Fibroblast of upper back skin (primary cell): ENCODE measurements at regions not wholly inside any gene's neighbourhood (a gene's known extent, or its start where the extent isn't known, plus 50 kb on each side); places are given as distances from the start of the nearest gene placed in this dataset.
A peak's percentile ranks its signal among the peaks of the same experiment; 100 is the strongest.

ENCODE experiments used
- DNase-seq: peaks from one replicate; pipeline ENCODE4 v3.0.0-alpha.2; 2013

DNA sequence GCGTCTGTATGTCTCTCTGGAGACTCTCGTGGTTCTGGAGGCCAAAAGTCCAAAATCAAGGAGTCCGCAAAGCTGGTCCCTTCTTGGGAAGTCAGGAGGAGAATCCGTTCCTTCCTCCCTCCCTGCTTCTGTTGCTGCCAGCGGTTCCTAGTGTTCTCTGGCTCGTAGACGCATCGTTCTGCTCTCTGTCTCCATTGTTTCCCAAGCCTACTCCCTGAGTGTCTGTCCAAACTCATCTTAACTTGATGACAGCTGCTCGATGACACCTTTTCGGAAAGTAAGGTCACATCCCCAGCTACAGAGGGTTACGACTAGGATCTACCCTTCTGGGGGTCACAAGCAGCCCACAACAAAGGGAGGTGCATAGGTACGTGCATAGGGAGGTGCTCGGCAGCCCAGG is 80.7 kb upstream of the FOXF1 start:
- DNase-seq: no peak

DNA sequence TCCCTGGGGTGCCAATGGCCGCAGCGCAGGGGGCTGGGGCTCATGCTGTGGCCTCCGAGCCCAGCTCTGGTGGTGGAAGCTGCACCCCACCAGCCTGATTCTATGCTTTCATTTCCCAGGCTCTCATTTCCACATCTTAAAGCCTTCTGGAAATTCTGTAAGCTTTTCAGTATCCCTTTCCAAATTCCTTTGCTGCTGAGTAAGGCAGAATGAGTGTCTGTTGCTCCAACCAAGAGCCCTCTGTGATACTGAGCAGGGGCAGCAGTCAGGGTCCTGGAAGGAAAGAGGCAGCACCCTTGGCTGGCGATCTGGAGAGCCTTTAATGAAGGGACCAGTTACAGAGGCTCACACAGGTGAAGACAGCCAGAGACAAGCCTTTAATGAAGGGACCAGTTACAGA is 79.5 kb upstream of the FOXF1 start:
- DNase-seq: no peak

DNA sequence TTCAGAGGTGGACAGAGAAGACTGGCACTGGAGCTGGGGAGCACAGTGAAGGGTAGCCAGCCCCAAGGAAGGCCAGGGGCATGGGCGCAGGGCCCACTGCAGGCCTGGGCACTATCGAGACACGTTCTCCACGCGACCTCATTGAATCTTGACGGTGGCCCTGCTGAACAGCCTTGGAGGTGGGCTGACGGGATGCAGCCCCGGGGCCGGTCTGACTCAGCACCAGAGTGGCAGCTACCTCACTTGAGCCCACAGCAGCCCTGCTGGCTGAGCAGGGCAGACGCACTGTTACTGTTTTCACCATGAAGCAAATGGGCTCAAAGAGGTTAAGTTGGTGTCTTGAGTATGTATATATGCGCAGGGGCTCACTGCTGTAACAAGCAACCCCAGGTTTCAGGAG is 78.8 kb upstream of the FOXF1 start:
- no peak for DNase-seq

DNA sequence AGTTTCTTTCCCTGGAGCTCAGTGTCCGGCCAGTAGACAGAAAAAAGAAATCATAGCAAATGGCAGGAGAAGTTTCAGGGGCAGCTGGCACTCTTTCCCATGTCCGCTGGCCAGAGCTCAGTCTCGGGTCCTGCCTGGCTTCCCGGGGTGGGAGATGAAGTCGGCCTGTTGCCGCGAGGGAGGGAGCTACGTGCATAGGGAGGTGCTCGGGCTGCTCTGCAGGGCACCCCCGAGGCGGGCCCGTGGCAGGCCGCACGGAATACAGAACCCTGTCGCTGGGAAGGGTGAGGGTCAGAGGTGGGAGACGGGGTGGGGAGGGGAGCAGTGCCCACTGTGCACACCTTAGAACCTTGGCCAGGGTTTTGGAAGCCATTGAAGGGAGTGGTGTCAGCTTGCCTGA is 78.3 kb upstream of the FOXF1 start:
- no peak for DNase-seq

DNA sequence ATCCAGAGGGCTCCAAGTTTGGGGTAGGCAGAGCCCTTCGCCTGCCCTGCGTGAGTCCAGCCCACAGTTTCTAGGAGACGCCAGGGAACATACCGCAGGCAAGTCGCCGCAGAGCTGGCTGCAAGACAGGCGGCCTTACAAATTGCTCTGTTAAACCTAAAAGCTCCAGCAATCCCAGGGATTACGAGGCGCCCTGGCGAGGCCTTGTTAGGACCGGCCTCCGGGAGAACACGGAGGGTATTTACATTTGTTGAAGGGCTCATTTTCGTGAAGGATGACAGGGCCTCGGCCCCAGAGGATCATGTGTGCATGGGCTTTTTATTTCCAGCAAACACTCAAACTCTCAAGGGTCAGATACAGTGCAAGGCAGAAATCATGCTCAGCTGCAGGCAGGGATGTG is 77.6 kb upstream of the FOXF1 start:
- DNase-seq: no peak

DNA sequence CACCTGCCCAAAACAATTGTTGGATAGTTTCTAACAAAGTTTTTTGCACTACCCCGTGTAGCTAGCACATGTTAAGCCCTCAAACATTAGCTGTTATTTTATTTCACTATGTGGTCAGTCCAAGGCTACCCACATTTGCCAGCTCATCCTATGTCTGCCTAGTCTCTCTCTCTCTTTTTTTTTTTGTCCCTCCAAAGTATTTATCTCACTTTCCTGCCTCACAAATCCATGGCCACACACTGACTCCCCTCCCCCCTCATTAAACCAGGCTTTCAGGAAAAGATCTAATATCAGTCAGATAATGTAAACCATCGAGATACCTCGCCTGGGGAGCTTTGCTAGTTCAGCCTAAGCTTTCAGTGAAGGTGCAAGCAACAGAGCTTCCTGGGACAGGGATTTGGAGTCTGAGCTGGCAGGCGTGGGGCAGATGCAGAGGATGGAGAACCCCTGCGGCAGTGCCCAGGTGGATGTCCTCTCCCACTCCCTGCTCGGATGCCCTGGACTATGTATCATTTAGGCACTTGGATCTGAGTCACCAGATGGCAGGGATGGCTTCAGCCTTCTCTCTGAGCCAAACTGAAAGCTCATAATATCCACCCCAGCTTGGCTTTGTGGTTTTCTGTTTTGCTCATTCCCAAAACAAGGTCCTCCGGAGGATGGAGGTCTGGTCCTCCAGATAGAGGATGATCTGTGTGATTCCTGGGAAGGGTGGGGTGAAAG is 73.7 kb upstream of the FOXF1 start:
- DNase-seq: no peak

DNA sequence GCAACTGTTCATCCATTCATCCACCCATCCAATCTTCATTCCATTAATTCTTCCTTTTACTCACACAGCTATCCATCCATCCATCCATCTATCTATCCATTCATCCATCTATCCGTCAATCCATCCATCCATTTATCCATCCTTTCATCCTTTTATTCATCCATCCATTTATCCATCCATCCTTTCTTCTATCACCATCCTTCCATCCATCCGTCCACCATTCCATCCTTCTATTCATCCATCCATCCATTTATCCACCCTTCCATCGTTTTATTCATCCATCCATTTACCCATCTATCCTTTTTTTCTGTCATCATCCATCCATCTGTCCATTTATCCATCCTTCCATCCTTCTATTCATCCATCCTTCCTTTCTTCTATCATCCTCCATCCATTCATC is 73.0 kb upstream of the FOXF1 start:
- DNase-seq: no peak

DNA sequence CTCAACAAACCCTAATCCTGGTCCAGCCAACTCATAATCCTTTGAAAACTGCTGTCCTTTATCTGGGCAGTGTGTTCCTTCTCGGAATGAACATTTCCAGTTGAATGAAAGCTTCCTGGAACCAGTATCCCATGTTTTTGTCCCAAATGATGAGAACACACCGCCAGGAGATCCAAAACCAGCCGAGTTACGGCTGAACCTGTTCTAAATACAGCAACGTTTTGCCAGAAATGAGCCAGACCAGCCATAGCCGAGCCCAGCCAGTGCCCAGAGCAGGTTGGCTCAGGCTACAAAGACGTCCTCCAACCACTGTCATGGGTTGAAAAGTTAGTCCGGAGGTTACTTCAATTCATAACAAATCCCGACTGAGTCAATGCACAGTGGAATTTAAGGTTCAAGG is 67.6 kb upstream of the FOXF1 start:
- no peak for DNase-seq

DNA sequence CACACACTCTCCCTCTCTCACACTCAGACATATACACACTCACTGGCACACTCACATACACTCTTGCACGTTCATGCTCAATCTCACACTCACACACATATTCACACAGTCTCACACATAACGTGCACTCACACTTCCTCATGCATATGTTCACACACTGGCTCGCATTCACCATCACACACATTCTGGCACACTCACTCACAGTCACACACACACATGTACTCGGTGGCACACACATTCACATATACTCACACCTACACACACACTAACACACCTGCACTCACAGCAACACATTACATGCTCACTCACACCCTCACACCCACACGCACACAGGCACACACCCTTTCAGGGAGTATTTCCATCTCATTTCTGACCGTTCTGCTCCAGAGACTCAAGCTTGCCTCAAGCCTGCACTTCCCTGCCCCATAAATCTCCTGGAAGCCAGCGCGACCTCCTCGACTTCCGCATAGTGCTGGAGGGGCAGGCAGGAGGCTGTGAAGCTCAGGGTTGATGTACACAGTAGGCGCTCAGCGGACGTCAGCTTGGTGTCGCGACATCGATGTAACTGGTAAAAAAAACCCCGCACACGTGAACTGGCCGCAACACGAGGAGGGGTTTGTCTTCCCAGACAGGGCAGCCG is 66.7 kb upstream of the FOXF1 start:
- no peak for DNase-seq

DNA sequence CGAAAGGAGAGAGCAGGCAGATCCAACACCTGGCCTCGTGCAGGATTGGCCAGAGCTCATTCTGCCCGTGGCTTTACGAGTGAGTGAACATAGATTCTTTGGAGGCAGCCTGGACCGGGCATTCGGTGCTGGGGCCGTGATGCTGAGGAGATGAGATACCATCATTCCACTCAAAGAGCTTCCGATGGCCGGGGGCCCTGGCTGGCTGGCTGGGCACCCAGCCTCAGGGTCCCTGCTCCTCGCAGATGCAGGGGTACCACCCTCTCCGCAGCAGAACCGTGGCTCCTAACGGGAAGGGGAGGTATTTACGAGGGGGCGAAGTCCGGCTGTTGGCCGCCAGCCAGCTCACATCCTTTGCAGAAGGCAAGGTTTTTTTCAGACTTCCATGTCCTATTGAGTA is 66.1 kb upstream of the FOXF1 start:
- DNase-seq: no peak

DNA sequence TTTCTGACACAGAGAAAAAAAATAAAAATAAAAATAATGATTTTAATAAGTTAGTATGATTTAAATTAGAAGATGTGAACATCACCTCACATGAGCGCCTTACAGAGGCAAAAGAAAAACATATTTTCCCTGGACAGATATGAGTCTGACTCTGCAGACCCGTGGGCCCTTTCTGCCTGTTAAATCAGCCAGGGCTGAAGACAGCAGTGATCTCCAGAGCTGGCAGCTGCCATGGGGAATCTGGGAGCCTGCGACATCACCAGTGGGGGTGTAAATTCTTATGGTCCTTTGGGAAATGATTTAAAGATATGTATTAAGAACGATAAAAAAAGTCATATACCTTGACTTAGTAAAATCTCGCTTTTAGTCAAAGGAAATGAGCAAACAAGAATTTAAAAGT is 65.7 kb upstream of the FOXF1 start:
- no peak for DNase-seq

DNA sequence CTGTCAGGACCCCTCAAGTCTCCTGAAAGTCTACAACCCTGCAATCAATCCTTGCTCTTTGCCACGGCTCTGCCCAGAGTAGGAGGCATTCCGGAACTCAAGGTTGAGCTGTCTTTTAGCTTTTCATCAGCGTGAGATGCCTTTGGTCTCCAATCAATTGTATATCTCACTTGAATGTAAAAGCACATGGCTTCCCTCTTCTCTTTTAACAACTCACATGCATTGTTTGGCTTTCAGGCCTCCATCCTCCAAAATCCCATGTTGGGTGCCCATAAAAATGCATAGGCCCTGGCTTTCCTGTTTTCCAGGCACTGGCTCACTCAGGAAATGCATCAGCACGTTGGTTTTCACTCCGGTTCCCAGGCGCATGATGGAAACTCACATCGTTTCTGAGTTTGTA is 64.0 kb upstream of the FOXF1 start:
- no peak for DNase-seq

DNA sequence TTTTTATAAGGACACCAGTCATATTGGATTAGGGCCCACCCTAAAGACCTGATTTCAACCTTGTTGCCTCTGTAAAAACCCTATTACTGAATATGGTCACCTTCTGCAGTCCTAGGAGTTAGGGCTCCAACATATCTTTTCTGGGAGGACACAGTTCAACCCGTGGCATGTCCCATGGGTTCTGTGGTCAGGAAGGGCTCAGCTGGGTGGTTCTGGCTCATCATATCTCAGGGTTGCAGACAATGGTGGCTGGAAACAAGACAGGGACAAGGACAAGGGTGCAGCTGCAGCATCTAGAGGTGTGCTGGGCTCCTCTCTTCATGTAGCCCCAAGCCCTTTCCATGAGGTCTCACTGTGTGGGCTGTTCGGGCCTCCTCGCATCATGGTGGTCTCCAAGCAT is 63.1 kb upstream of the FOXF1 start:
- no peak for DNase-seq

DNA sequence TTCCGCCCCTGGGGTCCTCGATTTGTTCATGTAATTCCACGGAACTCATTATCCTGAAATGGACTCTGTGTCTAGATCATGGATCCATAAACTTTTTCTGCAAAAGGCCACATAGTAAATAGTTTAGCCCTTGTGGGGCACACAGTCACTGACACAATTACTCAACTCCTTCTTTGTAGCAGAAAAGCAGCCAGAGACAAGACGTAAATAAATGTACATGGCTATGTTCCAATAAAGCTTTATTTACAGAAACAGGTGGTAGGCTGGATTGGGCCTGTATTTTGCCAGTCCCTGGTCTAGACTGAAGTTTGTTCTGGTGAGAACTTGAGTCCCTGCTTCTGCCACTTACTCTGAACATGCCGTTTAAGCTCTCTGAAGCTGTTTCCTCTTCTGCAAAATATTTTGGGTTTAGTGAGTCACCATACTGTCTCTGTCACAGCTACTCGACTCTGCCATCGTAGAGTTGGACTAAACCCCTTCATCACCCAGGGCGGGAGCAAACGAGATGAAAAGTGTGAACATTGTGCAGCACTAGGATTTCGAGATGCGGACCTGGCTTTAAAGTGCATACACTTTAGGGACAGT is 61.9 kb upstream of the FOXF1 start:
- DNase-seq: no peak

DNA sequence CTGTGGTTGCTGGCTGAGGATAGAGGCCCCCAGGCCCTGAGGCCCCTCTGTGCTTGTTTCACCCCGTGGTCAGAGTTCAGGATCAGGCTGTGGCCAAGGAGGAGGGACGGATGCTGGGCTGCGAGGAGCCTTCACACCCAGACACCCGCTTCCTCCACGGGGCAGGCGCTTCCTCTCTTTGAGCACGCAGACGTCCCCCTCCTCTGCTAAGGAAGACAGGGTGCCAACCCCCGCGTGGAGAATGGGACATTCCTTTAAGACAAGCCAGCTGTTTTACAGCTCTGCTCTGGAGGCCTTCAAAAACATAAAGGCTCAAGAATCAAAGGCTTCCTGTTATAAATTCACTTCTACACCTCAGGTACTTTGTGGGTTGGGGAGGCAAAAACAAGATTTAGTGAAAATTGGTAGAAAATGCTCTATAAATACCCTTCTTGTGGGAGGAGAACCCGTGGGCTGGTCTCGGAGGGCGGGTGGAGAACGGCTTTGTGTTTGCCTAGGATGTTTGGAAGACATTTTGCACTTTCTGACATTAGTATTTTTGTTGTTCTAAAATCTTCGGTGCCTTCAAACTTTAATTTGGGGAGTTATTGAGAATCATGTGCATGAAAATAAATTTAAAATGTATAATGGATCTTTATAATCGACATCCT is 60.8 kb upstream of the FOXF1 start:
- no peak for DNase-seq

DNA sequence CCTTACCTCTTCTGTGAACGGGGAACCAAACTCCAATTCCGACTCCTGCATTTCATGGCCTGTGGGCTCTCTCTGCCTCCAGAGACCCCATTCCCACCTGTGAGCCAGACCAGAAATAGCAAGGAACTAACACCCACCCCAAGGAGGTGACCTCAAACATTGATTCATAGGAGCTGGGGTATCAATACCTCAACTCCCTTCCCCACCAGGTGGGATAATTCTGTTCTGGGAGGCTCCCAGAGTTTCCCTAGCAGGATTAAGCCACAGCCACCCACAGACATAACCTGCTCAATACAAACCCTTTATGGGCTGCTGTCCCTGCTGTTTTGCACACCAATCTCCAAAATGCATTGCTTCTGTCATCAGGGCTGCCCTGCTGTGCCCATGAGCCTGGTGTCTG is 59.6 kb upstream of the FOXF1 start:
- no peak for DNase-seq

DNA sequence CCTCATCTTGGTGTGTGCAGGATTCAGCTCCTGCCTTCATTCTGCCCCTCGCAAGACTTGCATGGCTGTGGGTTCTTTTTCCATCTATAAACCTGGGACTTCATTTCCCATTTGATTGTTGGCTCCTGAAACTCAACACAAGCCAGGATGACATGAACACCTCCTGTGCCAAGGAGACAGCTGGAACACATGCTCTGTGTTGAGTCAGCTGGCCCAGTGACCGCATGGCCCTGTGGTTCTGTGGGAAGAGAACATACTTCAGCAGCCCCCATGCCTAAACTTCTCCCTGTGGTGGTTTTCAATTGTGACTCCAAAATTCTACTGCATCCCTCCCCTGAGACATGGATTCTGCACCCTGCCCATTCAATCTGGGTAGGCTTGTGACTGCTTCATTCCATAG is 57.9 kb upstream of the FOXF1 start:
- DNase-seq: peak; percentile 34

DNA sequence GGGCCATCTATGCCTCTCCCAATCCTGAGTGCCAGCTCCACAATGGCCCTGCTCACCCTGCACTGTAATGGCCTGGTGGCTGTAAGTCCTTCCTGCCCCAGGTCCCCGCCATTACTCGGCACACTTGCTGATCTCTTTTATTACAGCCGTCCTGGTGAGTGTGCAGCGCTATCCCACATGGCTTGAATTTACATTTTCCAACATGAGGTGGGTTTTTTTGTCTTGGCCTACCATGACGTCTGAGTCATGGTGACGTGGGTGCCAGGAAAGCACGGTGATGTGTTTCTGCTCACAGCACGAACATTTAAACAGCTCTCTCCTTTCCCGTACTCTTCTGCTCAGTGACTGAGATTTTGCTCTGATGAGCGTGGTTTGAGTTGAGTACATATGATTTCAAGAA is 55.2 kb upstream of the FOXF1 start:
- peak; percentile 94 for DNase-seq

DNA sequence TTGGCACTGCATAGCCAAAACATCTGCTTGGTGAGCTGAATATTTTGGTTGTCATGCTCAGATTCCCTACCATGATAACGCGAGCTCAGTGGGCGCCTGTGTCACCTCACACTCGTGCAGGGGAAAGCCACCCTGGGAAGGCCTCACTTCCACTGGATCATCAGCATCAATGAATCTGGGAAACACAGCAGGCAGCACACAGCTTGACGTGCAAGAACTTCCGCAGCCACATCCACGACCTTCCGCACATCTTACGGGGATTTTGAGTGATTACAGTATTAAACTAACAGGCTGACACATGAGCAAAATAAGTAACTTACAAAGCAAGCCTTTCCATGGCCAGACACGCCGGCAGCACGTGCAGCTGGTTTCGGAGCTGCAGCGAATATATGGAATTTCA is 54.7 kb upstream of the FOXF1 start:
- DNase-seq: peak; percentile 32

DNA sequence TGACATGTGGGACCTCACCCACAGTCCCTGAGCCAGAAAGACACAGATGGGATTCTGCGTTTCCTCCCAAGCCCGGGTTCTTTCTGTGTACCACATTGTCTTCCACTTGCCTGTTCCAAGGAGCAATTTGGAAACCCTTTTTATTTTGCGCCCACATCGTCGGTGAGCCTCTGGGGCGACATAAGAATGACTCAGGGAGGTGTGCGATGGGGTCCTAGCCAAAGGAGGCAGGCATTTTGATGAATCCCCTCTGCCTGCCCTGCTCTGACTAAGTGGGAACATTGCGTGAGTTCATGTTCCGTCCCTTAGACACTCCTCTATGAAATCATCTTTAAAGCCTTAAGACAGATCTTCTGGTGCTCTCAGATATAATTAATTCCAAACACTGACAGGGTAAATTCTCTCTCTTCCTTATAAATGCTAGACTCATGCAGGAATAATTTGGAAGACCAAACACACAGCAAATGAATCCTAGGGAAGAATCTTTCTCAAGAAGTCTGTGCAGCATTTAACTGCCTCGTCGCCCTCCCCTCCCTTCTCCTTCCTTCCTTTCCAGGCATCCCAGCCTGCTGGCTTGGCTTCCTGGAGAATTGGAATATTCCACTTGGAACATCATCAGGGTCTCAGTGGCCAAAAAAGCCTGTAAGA is 52.7 kb upstream of the FOXF1 start:
- DNase-seq: peak; percentile 94

DNA sequence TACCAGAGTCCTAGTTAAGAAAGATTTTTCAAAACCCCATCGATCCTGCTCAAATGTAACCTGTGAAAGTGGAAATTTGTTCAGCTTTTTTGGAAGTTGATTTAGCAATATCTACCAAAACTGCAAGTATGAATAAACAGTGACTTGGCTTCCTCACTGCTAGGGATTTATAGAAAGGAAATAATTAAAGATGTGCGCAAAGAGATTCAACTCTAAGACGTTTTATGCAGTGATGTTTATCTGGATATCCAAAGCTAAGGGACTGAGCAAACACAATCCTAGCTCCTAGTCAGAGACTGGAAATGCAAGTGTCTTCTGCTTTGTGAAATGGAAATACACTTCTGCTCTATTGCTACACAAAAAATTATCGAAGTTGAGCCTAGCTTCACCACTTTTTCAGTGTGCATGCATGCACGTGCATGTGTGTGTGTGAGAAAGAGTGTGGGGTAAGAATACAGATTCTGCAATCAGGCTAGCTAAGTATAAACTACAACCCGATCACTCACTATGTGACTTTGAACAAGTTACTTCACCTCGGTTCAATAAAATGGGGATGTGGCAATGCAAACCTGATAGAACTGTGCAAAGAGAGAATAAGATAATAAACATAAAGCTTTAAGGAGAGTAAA is 52.1 kb upstream of the FOXF1 start:
- DNase-seq: no peak

DNA sequence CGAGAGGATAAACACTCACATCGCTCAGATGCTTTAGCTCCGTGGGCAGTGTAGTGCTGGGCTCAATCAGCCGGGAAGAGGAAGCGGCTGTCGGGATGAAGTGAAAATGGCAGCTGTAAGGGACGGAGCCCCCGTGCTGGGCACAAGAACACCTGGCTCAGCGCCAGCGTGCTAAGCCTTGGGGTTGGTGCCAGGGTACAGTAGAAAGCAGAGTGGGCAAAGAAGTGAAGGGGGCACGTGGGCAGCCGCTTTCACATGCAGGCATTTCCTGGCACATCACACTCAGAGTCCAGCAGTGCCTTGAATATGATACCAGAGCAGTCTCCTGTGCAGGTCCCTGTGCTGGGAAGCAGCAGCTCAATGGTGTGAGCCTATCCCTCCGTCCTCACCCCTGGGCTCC is 51.1 kb upstream of the FOXF1 start:
- no peak for DNase-seq
